GM12878 (cell line): ENCODE measurements at regions not wholly inside any gene's neighbourhood (a gene's known extent, or its start where the extent isn't known, plus 50 kb on each side); places are given as distances from the start of the nearest gene placed in this dataset.

Experiments used
- ATF3 ChIP-seq: IDR thresholded peaks from 2 replicates; pipeline ENCODE4 v1.6.1; 2011; ENCODE audit warnings: low read depth, mild to moderate bottlenecking, low read length, moderate library complexity, borderline replicate concordance; ENCODE audit errors: extremely low read depth
- NRF1 ChIP-seq: conservative IDR thresholded peaks from 2 replicates; pipeline ENCODE4 v1.6.1; 2011; ENCODE audit warnings: mild to moderate bottlenecking, low read depth, low read length, improper control_type of control experiment
- POLR2A ChIP-seq: IDR thresholded peaks from 2 replicates; pipeline ENCODE4 v1.6.1; 2011; ENCODE audit warnings: low read depth, mild to moderate bottlenecking, low read length
- ZNF274 ChIP-seq: IDR thresholded peaks from one replicate; pipeline ENCODE4 v1.8.0; 2011; ENCODE audit not compliant: insufficient read length, insufficient read depth

- TF ChIP-seq NRF1 (no peak), POLR2A (no peak), ATF3 (no peak), ZNF274 (no peak)
Measured at GRCh38 chr2:102886216-102886893, 124.5 kb downstream of the TMEM182 start.
